ENCODE measurements at regions not wholly inside any gene's neighbourhood (a gene's known extent, or its start where the extent isn't known, plus 50 kb on each side); places are given as distances from the start of the nearest gene placed in this dataset.

GRCh38 chr15:87287156-87287555 is 969.4 kb downstream of the NTRK3 start:
- intact Hi-C loops (cut with DNase I, micrococcal nuclease) = no loop called here

GRCh38 chr15:87269566-87269965 is 987.0 kb downstream of the NTRK3 start:
- no peak overlapping the region for H3K27ac ChIP-seq (ENCODE audit: low read depth in 1 of 2, low read length in 2 of 2)
- CTCF ChIA-PET = no interaction called here
- H3K27ac Mint-ChIP-seq = no peak overlapping the region

More at GRCh38 chr15:87287156-87287555, 969.4 kb downstream of the NTRK3 start:
- H3K27ac Mint-ChIP-seq = no peak overlapping the region
- Histone ChIP-seq H3K9me3 (ENCODE audit: control insufficient read depth in 1 of 2, insufficient read depth in 1 of 2, low read length in 2 of 2) (no peaks in the 10 kb centered on the region), H3K4me3 (ENCODE audit: low read length) (no peak overlapping the region), H3K36me3 (ENCODE audit: insufficient read depth, low read length) (no peaks in the 10 kb centered on the region), H3K27me3 (ENCODE audit: control insufficient read depth in 1 of 2, insufficient read depth in 2 of 2, low read length in 2 of 2) (no peaks in the 10 kb centered on the region), H3K4me1 (ENCODE audit: insufficient read depth, low read length) (no peaks in the 10 kb centered on the region), H3K27ac (ENCODE audit: low read depth in 1 of 2, low read length in 2 of 2) (no peak overlapping the region)
- ChIA-PET POLR2A (no interaction called here), CTCF (no interaction called here)
- TF ChIP-seq CTCF (IDR thresholded peaks at IDR 0.05) = no peak
- no peaks in the 10 kb centered on the region for H3K9me3 Mint-ChIP-seq
- no peaks in the 10 kb centered on the region for H3K36me3 Mint-ChIP-seq (ENCODE audit: low read depth)
- no peak for ATAC-seq (ENCODE audit: poor library complexity)
- no peaks in the 10 kb centered on the region for H3K4me1 Mint-ChIP-seq (ENCODE audit: low read depth)
- no peak for DNase-seq
- no peaks in the 10 kb centered on the region for H3K27me3 Mint-ChIP-seq
- no peak overlapping the region for H3K4me3 Mint-ChIP-seq

GRCh38 chr15:87268675-87269074 is 987.9 kb downstream of the NTRK3 start:
- CTCF ChIA-PET = no interaction called here
- Mint-ChIP-seq H3K4me3 (no peak overlapping the region), H3K36me3 (ENCODE audit: low read depth) (no peaks in the 10 kb centered on the region), H3K4me1 (ENCODE audit: low read depth) (no peaks in the 10 kb centered on the region), H3K9me3 (no peaks in the 10 kb centered on the region), H3K27ac (no peak overlapping the region), H3K27me3 (no peaks in the 10 kb centered on the region)
- TF ChIP-seq CTCF (IDR thresholded peaks at IDR 0.05) = no peak
- H3K27me3 ChIP-seq (ENCODE audit: control insufficient read depth in 1 of 2, insufficient read depth in 2 of 2, low read length in 2 of 2) = no peaks in the 10 kb centered on the region
- intact Hi-C loops (cut with DNase I, micrococcal nuclease) = no loop called here
- no peak overlapping the region for H3K27ac ChIP-seq (ENCODE audit: low read depth in 1 of 2, low read length in 2 of 2)
- POLR2A ChIA-PET = no interaction called here
- H3K36me3 ChIP-seq (ENCODE audit: insufficient read depth, low read length) = no peaks in the 10 kb centered on the region
- ATAC-seq (ENCODE audit: poor library complexity) (no peak), DNase-seq (no peak)
- H3K9me3 ChIP-seq (ENCODE audit: control insufficient read depth in 1 of 2, insufficient read depth in 1 of 2, low read length in 2 of 2) = no peaks in the 10 kb centered on the region
- H3K4me3 ChIP-seq (ENCODE audit: low read length) = no peak overlapping the region
- H3K4me1 ChIP-seq (ENCODE audit: insufficient read depth, low read length) = no peaks in the 10 kb centered on the region

More at GRCh38 chr15:87269566-87269965, 987.0 kb downstream of the NTRK3 start:
- Mint-ChIP-seq H3K4me1 (ENCODE audit: low read depth) (no peaks in the 10 kb centered on the region), H3K4me3 (no peak overlapping the region), H3K9me3 (no peaks in the 10 kb centered on the region), H3K36me3 (ENCODE audit: low read depth) (no peaks in the 10 kb centered on the region), H3K27me3 (no peaks in the 10 kb centered on the region)
- Histone ChIP-seq H3K27me3 (ENCODE audit: control insufficient read depth in 1 of 2, insufficient read depth in 2 of 2, low read length in 2 of 2) (no peaks in the 10 kb centered on the region), H3K4me1 (ENCODE audit: insufficient read depth, low read length) (no peaks in the 10 kb centered on the region), H3K4me3 (ENCODE audit: low read length) (no peak overlapping the region), H3K36me3 (ENCODE audit: insufficient read depth, low read length) (no peaks in the 10 kb centered on the region), H3K9me3 (ENCODE audit: control insufficient read depth in 1 of 2, insufficient read depth in 1 of 2, low read length in 2 of 2) (no peaks in the 10 kb centered on the region)
- POLR2A ChIA-PET = interaction anchor here (0.6 kb wide), 1 partner anchor 129 kb away, joined by 3 read pairs; no protein-coding TSS in a partner anchor
- no peak for TF ChIP-seq CTCF (IDR thresholded peaks at IDR 0.05)
- no peak for ATAC-seq (ENCODE audit: poor library complexity)
- intact Hi-C loops (cut with DNase I, micrococcal nuclease) = no loop called here
- DNase-seq = no peak

All from CD4-positive, alpha-beta T cell (primary cell).